PC-3 (cell line): ENCODE measurements at regions not wholly inside any gene's neighbourhood (a gene's known extent, or its start where the extent isn't known, plus 50 kb on each side); places are given as distances from the start of the nearest gene placed in this dataset.

Experiments
- EZH2 ChIP-seq: fragments of 300-600 bp; sonication (generic); IDR thresholded peaks from one replicate; pipeline ENCODE4 v1.6.1; 2017; ENCODE audit warnings: antibody characterized with exemption, mild to moderate bottlenecking, low read length; ENCODE audit not compliant: unreplicated experiment
- EZH2phosphoT487 ChIP-seq: fragments of 300-600 bp; sonication (generic); IDR thresholded peaks from 2 replicates; pipeline ENCODE4 v1.6.1; 2018; ENCODE audit warnings: mild to moderate bottlenecking, antibody characterized with exemption, low read length, borderline replicate concordance
- TF ChIP-seq, protein P1 (sequence below): fragments of 300-600 bp; sonication (generic); conservative IDR thresholded peaks from 2 replicates; pipeline ENCODE4 v1.5.1; 2017; ENCODE audit warnings: antibody characterized with exemption, low read depth, mild to moderate bottlenecking, low read length

DNA sequence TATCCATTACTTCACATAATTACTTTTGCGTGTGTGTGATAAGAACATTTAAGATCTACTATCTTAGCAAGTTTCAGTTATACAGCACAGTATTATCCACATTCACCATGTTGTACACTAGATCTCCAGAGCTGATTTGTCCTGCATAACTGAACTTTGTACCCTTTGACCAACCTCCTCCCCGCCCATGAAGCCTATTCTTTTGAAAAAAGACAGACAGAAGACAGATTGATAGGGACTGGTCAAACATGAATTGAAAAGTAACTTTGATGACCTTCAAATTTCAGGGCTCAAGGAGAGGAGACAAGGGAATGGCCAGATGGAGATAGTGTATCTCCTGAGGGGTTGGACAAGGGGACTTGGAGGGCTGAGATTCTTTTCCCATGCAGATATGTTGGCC, 96.3 kb downstream of the CMC2 start:
- TF ChIP-seq, protein P1, sequence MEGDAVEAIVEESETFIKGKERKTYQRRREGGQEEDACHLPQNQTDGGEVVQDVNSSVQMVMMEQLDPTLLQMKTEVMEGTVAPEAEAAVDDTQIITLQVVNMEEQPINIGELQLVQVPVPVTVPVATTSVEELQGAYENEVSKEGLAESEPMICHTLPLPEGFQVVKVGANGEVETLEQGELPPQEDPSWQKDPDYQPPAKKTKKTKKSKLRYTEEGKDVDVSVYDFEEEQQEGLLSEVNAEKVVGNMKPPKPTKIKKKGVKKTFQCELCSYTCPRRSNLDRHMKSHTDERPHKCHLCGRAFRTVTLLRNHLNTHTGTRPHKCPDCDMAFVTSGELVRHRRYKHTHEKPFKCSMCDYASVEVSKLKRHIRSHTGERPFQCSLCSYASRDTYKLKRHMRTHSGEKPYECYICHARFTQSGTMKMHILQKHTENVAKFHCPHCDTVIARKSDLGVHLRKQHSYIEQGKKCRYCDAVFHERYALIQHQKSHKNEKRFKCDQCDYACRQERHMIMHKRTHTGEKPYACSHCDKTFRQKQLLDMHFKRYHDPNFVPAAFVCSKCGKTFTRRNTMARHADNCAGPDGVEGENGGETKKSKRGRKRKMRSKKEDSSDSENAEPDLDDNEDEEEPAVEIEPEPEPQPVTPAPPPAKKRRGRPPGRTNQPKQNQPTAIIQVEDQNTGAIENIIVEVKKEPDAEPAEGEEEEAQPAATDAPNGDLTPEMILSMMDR = no peak
- no peak for TF ChIP-seq EZH2
- TF ChIP-seq EZH2phosphoT487 = no peak
